ENCODE measurements at regions not wholly inside any gene's neighbourhood (a gene's known extent, or its start where the extent isn't known, plus 50 kb on each side); places are given as distances from the start of the nearest gene placed in this dataset.

DNA sequence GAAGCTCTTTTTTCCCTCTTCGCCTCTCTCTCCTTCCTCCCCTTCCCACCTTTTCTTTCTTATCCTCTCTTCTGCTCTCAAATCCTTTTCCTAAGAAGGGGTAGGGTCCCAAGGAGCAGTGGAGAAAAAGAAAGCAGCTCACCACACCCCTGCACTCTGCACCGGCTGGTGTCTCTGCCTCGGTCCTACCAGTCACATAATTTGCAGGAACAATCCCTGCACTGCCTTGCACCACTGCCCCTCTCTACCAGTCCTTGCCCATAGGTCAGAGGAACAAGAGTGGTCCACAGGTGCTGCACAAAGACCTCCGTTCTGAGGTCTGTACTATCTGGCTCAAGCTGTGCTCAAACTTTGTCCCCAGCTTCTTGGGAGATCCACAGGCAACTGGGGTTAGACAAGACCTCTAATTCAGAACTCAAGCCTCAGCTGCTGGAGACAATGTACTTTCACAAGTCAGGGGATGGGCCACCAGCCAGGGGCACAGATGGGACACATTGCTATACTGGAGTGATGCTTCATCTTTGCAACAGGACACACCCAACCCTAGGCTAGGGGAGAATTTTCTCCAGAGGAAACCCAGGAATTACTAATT, 125.4 kb upstream of the ZNF507 start:
- Histone ChIP-seq H3K4me1 (ENCODE audit: insufficient read depth, low read length, poor library complexity, severe bottlenecking) (no peaks in the 10 kb centered on the region), H4K20me1 (ENCODE audit: insufficient read depth, low read length) (no peaks in the 10 kb centered on the region), H3K4me3 (ENCODE audit: low read depth, low read length, poor library complexity, severe bottlenecking) (no peak overlapping the region), H2AFZ (ENCODE audit: low read length) (no peak overlapping the region), H3K27ac (ENCODE audit: low read depth, low read length, poor library complexity, severe bottlenecking) (no peak overlapping the region), H3K4me2 (ENCODE audit: low read length) (no peak overlapping the region), H3K36me3 (ENCODE audit: insufficient read depth, low read length) (no peaks in the 10 kb centered on the region), H3K79me2 (ENCODE audit: insufficient read depth, low read depth, low read length) (no peaks in the 10 kb centered on the region), H3K9me2 (ENCODE audit: insufficient read depth, low read length) (no peaks in the 10 kb centered on the region), H3K9me3 (ENCODE audit: low read length) (no peaks in the 10 kb centered on the region)
- DNase-seq (ENCODE audit: low spot score) = no peak
- POLR2A ChIA-PET = no interaction called here
- TF ChIP-seq EZH2phosphoT487 (IDR thresholded peaks at IDR 0.05; ENCODE audit: borderline replicate concordance, low read depth, low read length) = no peak
- TF ChIP-seq, protein P1, sequence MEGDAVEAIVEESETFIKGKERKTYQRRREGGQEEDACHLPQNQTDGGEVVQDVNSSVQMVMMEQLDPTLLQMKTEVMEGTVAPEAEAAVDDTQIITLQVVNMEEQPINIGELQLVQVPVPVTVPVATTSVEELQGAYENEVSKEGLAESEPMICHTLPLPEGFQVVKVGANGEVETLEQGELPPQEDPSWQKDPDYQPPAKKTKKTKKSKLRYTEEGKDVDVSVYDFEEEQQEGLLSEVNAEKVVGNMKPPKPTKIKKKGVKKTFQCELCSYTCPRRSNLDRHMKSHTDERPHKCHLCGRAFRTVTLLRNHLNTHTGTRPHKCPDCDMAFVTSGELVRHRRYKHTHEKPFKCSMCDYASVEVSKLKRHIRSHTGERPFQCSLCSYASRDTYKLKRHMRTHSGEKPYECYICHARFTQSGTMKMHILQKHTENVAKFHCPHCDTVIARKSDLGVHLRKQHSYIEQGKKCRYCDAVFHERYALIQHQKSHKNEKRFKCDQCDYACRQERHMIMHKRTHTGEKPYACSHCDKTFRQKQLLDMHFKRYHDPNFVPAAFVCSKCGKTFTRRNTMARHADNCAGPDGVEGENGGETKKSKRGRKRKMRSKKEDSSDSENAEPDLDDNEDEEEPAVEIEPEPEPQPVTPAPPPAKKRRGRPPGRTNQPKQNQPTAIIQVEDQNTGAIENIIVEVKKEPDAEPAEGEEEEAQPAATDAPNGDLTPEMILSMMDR (conservative IDR thresholded peaks at IDR 0.05; ENCODE audit: low read length) = no peak
- CTCF ChIA-PET (ENCODE audit: unreplicated experiment) = no interaction called here
- no TSS peak for BruUV-seq (replicated peaks)
- intact Hi-C loops (cut with micrococcal nuclease; ENCODE audit: unreplicated experiment) = loop anchor here (10.0 kb wide), 2 partner anchors 545 to 1535 kb away; no protein-coding TSS in a partner anchor

DNA sequence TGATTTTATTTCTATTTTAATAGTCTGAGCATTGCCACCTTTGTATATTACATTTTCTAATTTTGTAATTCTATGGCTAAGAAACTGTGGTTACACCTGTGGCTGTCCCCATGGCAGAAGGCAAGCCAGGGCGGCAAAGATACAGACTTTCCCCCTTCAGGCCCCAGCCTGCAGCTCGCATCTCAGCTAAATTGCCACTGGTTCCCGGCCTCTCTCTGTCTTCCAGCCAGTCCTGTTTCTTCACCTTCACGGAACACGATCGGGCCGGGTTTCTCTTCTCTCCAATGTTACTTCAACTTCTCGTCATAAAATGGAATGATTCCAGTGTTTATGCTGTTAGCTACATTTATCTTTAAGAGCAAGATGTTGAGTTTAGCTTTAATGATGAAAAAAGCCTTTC, 124.5 kb upstream of the ZNF507 start:
- Histone ChIP-seq H4K20me1 (ENCODE audit: insufficient read depth, low read length) (no peaks in the 10 kb centered on the region), H3K4me2 (ENCODE audit: low read length) (no peak overlapping the region), H3K27ac (ENCODE audit: low read depth, low read length, poor library complexity, severe bottlenecking) (no peak overlapping the region), H3K4me1 (ENCODE audit: insufficient read depth, low read length, poor library complexity, severe bottlenecking) (no peaks in the 10 kb centered on the region), H2AFZ (ENCODE audit: low read length) (no peak overlapping the region), H3K36me3 (ENCODE audit: insufficient read depth, low read length) (no peaks in the 10 kb centered on the region), H3K9me2 (ENCODE audit: insufficient read depth, low read length) (no peaks in the 10 kb centered on the region), H3K4me3 (ENCODE audit: low read depth, low read length, poor library complexity, severe bottlenecking) (no peak overlapping the region), H3K9me3 (ENCODE audit: low read length) (no peaks in the 10 kb centered on the region), H3K79me2 (ENCODE audit: insufficient read depth, low read depth, low read length) (no peaks in the 10 kb centered on the region)
- no peak for DNase-seq (ENCODE audit: low spot score)
- CTCF ChIA-PET (ENCODE audit: unreplicated experiment) = no interaction called here
- BruUV-seq (replicated peaks) = no TSS peak
- TF ChIP-seq, protein P1 (conservative IDR thresholded peaks at IDR 0.05; ENCODE audit: low read length) = no peak
- TF ChIP-seq EZH2phosphoT487 (IDR thresholded peaks at IDR 0.05; ENCODE audit: borderline replicate concordance, low read depth, low read length) = no peak
- intact Hi-C loops (cut with micrococcal nuclease; ENCODE audit: unreplicated experiment) = loop anchor here (10.0 kb wide), 2 partner anchors 546 to 1536 kb away; no protein-coding TSS in a partner anchor
- POLR2A ChIA-PET = no interaction called here

DNA sequence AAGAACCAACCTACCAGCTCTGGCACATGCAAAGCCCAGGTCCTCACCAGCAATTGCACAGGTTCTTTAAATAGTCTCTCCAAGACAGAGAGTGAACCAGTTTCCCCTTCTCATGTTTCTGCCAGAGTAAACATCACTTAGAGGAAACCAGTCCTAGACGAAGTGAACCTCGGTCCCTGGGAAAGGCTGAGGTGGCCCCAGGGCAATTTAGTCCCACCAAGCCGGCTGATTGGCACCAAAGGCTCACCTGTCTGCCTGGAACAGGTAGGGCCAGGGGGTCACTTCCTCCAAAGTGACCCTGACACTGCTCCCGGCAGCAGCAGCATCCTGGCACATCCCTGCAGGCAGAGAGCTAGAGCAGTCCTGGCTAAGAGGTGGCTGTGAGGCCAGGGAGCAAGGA, 122.9 kb upstream of the ZNF507 start:
- H3K36me3 ChIP-seq (ENCODE audit: insufficient read depth, low read length) = no peaks in the 10 kb centered on the region
- no peak for DNase-seq (ENCODE audit: low spot score)
- no peaks in the 10 kb centered on the region for H3K79me2 ChIP-seq (ENCODE audit: insufficient read depth, low read depth, low read length)
- no peaks in the 10 kb centered on the region for H3K4me1 ChIP-seq (ENCODE audit: insufficient read depth, low read length, poor library complexity, severe bottlenecking)
- H3K9me2 ChIP-seq (ENCODE audit: insufficient read depth, low read length) = no peaks in the 10 kb centered on the region
- BruUV-seq (replicated peaks) = no TSS peak
- ChIA-PET POLR2A (interaction anchor here (0.7 kb wide), 1 partner anchor 41 kb away, joined by 3 read pairs; no protein-coding TSS in a partner anchor), CTCF (ENCODE audit: unreplicated experiment) (no interaction called here)
- H4K20me1 ChIP-seq (ENCODE audit: insufficient read depth, low read length) = no peaks in the 10 kb centered on the region
- TF ChIP-seq EZH2phosphoT487 (IDR thresholded peaks at IDR 0.05; ENCODE audit: borderline replicate concordance, low read depth, low read length) = no peak
- TF ChIP-seq, protein P1 (conservative IDR thresholded peaks at IDR 0.05; ENCODE audit: low read length) = no peak
- H3K9me3 ChIP-seq (ENCODE audit: low read length) = no peaks in the 10 kb centered on the region
- no peak overlapping the region for H3K27ac ChIP-seq (ENCODE audit: low read depth, low read length, poor library complexity, severe bottlenecking)
- no peak overlapping the region for H3K4me3 ChIP-seq (ENCODE audit: low read depth, low read length, poor library complexity, severe bottlenecking)
- intact Hi-C loops (cut with micrococcal nuclease; ENCODE audit: unreplicated experiment) = loop anchor here (10.0 kb wide), 2 partner anchors 548 to 1538 kb away; no protein-coding TSS in a partner anchor
- H3K4me2 ChIP-seq (ENCODE audit: low read length) = no peak overlapping the region
- H2AFZ ChIP-seq (ENCODE audit: low read length) = no peak overlapping the region
